ENCODE measurements at regions not wholly inside any gene's neighbourhood (a gene's known extent, or its start where the extent isn't known, plus 50 kb on each side); places are given as distances from the start of the nearest gene placed in this dataset.
"Not testable (repeated sequence)": the region's sequence is repeated elsewhere in the genome, so short reads cannot be mapped to it uniquely, and the experiment has no call there.

DNA sequence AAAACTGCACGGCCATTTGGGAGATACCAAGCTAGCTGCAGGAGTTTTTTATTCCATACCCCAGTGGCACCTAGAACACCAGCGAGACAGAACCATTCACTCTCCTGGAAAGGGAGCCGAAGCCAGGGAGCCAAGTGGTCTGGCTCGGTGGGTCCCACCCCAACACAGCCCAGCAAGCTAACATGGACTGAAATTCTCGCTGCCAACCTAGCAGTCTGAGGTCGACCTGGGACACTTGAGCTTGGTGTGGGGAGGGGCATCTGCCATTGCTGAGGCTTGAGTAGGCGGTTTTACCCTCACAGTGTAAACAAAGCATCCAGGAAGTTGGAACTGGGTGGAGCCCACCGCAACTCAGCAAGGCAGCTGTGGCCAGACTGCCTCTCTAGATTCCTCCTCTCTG, 108.9 kb upstream of the CHD1 start:
- DNase-seq: peak; percentile 71

DNA sequence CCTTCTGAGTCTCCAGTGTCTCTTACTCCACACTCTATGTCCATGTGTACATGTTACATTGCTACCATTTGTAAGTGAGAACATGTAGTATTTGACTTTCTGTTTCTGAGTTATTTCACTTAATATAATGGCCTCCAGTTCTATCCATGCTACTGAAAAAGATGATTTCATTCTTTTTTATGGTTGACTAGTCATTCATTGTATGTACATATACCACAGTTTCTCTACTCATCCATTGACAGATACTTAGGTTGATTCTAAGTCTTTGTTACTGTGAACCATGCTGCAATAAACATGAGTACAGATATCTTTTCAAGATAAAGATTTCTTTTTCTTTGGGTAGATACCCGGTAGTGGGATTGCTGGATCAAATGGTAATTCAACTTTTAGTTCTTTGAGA, 107.1 kb upstream of the CHD1 start:
- DNase-seq: no peak

DNA sequence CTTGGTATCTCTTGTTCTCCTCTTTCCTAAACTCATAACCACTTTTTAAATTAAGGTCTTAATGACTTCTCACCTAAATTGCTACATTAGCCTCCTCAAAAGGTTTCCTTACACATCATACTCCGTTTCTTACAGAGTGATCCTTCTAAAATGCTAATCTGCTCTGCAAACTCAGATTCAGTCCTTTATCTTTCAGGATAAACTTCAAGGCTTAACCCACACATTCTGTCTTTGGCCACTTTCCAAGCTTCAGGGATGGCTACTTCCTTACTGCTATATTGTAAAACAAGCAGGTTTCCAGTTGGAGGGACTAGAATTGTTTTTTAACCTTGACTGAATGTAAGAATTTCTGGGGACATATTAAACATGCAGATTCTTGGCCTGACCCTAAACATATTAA, 105.5 kb upstream of the CHD1 start:
- no peak for DNase-seq

DNA sequence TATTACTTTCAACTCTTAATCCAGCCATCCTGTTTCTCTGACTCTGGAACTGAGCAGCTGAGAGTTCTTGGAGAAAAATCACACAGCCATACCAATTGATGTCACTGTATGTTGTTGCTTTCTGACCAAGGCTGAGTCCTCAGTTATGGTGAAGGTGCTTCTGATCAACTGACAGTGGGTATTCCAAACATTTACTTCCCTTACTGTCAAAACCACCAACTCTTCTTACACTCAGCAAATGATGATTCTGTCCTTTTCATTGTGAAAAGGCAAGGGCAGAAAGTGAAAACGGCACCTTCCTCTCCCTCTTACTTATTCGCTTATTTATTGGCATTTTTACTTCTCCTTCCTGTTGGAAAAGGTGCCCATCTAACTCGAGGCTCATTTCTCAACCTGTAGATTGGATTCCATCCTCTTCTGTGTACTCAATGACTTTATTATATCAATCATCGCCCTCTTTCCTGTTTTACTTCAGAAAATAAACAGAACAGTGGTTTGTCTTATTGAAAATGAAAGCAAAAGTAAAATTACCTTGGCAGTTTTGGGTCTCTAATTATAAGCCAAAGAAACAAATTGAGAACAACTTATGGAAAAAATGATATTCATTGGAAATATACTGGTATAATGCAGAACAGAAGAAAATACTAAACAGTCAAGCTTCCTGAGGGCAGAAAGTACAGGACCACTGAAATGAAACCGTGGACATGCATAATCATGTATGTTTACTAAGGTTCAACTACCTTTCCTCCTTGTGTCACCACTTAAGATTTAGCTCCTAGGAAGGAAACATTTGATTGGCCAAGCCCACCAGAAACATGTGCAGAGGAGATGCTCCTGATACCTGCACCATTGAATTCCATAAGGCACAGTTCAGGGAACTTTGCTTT, 104.5 kb upstream of the CHD1 start:
- DNase-seq: no peak

DNA sequence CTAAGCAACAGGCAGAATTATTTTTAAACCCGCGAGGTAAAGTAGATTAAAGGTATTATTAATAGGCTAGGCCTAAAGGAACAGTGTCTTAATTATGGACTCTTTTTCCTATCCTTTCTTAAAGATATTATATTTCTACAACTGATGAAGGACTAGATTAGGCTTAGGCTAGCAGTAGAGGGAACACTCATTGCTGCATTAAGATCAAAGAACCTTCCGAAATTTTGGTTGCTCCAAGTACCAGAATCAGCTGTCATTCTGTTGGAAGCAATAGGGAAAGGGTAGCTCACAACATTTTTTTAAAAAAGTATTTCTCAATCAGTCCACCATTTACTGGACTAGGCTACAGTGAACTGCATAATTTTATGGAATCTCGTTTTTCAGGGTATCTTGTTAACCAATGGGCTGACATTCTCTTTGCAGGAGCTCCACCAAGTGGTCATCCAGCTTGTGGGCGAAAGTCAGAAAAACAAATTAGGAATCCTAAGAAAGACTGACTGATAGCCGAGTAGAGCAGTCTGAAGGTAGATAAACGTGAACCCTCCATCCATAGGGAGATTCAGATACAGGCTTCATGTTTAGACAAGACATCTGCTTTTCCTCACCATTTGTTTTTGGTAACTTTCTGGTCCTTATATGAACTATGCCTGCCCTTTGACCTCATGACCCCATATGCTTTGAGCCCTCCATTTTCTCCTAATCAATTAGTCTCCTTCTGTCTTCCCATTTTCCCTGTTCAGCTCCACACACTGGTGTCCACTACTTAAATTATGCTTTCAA, 103.6 kb upstream of the CHD1 start:
- peak; percentile 53 for DNase-seq

DNA sequence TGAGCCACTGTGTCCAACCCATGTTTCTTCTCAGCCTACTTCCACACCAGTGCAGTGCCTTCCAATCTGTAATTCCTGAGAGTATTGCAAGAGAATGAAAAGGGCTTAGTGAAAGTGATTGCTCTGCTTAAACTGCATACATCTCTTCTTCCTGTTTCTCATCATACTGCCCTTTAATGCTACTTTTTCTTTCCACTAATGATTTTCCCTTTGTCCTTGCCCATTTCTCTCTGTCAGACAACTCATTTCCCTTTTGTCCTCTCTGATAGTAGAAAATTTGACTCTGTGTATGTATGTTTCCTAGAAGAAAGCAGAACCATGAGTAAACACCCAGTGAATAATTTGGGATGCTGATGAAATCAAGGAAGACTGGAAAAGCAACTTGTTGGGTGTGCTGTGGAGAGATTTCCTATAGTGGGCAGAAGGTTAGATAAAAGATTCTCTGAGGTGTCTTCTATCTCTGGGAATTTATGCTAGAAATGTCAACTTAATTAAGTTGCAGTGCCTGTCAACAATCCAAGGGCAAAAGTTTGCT, 102.2 kb upstream of the CHD1 start:
- DNase-seq: no peak

DNA sequence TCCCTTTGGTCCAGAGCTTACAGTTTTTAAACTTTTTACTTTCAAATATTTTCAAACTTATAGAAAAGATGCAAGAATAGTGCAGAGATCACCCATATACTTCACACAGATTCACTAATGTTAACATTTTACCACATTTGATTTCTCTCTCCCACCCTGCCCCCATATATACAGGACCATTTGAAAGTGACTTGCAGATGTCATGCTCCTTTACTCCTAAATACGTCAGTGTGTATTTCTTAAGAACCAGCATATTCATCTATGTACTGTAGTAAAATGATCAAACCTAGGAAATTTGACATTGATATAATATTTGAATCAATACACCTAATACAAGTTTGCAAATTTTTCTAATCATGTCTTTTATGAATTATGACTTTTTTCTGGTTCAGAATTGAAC, 100.4 kb upstream of the CHD1 start:
- no peak for DNase-seq

DNA sequence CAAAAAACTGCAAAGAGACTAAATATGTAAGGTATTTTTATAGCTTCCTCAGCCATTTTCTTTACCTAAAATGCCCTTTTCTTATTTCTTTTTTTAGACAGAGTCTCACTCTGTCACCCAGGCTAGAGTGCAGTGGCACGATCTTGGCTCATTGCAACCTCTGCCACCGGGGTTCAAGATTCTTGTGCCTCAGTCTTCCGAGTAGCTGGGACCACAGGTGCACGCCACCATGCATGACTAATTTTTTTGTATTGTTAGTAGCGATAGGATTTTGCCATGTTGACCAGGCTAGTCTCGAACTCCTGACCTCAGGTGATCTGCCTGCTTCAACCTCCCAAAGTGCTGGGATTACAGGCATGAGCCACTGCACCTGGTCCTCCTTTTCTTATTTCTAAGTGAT, 99.4 kb upstream of the CHD1 start:
- not testable (repeated sequence) for DNase-seq

DNA sequence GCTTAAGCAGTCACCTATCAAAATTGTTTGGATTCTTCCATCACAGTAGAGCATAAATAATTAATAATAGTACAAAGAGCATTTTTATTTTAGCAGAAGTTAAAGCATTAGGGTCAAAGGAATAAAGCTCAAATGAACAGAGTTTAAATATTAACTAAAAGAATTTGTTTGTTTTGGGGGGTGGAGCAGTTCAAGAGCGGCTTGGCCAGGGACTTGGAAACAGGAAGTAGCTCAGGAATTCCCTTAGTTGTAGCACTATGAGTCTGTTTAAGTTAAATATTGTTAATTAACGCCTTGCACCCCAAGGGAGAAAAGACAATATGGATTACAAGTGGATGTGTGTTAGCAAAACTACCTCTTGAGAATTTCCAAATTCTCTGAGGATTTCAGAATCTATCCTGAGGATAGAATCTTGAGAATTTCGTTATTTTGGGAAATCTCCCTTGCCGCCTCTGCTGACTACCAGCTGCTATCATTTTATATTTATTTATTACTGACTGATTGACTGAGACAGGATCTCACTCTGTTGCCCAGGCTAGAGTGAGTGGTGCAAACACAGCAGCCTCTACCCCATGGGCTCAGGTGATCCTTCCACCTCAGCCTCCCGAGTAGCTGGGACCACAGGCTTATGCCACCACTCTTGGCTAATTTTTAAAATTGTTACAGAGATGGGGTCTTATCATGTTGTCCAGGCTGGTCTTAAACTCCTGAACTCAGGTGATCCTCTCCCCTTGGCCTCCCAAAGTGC, 96.7 kb upstream of the CHD1 start:
- no peak for DNase-seq

DNA sequence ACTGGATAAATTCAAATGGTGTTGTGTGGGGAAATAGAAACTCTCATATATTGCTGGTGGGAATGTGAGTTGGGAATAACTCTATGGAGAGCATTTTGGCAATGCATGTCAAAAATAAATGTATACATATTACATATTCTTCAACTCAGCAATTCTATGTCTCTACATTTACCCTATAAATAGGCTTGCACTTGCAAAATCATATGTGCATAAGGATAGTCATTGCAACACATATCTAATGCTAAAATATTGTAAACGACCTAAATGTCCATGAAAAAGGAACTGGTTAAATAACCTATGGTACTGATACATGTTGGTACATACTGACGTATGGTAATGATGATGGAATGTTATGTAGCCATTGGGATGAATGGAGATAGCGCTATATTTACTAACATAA, 94.5 kb upstream of the CHD1 start:
- DNase-seq: no peak

DNA sequence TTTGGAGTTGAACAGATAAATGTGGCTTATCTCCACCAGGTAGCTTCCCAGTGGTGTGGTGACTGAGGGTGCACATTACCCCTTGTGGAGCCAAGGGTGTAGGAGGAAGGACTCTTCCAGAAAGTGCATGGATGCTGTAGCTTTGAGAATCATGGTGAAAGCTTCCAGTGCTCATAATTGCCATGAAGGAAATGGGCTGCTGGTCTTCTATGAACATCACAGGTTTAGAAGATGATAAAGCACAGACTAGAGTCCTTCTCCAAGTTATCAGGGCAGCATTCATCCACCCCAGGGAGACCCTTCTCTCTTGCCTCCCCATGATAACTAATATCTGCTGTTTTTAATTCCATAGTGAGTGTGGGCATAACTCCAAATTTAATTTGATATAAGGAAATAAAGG, 93.4 kb upstream of the CHD1 start:
- DNase-seq: no peak

DNA sequence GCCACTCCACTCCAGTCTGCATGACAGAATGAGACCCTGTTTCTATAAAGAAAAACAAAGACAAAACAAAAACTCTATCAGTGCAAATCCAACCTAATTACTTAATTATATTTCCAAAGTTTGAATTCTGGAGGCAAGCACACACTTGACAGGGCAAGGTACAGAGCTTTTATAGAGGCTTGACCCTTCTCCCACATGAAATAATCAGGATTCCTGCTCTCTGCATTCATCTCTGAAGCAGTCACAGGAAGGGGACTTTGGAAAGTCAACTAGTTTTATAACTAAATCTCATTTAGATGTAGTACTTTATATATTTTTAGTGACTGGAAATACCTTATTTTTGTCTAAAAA, 91.9 kb upstream of the CHD1 start:
- no peak for DNase-seq

DNA sequence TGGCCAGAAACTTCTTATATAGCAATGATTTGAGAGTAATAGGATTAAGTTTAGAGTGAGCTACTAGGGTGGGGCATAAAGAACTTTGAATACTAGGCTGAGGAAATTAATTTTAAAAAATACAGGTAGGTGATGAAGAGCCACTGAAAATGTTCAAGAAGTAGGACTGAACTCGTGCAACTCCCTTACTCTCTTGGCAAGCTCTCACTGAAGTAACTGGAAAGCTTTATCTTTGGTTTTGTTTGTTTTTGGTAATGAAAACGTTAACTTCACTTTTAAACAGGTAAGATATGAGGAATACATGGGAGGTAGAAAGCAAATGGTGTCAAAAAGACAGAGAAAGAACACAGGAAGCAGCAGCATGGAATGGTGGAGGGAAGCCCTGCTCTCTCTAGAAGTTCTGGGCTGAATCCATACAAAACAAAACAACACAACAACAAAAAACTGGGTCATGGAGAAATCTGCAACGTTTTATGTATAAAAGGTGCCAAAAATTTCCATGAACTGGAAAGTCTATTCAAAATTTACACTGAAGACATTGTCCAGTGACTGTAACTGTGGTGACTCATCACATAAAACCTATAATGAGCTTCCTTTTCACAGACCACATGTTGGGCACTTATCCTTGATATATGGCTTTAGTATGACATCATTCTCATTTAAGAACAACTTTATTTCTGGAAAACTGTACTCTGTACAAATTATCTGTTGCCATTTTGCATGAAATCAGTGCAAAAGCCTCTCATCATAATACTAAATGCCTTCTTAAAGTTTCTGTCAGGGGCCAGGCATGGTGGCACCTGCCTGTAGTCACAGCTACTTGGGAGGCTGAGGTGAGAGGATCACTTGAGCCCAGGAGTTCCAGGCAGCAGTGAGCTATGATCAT, 91.2 kb upstream of the CHD1 start:
- no peak for DNase-seq

DNA sequence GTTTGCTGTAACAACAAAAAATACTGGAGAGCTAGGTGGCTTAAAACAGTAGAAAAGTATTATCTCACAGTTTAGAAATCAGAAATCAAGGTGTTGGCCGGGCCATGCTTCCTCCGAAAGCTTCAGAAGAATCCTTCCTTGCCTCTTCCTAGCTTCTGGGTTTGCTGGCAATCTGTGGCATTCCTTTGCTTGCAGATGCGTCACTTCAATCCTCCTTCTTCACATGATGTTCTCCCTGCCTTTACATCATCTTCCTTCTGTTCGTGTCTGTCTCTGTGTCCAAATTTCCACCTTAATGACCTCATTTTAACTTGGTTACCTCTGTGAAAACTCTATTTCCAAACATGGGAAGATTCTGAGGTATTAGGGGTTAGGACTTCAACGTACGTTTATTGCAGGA, 90.4 kb upstream of the CHD1 start:
- DNase-seq: no peak

DNA sequence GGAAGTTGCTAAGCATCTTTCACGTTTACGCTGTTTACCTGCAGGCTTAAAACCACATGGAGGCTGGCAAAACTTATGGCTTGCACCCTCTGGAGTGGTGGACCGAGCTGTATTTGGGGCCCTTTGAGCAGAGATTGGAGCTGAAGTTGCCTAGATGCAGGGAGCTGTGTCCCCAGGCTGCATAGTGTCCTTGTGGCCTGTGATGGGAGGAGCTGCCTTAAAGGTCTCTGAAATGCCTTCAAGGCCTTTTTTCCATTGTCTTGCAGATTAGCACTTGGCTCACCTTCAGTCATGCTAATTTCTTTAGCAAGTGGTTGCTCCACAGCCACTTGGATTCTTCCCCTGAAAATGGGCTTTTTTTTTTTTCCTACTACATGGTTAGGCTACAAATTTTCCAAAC, 81.5 kb upstream of the CHD1 start:
- no peak for DNase-seq

DNA sequence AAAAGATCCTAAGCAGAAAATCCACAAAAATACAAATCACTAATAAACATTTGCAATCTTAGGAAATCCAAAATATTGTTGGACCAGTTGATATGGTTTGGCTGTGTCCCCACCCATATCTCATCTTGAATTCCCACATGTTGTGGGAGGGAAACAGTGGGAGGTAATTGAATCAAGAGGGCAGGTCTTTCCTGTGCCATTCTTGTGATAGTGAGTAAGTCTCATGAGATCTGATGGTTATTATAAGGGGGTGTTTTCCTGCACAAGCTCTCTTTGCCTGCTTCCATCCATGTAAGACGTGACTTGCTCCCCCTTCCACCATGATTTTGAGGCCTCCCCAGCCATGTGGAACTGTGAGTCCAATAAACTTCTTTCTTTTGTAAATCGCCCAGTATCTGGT, 79.2 kb upstream of the CHD1 start:
- not testable (repeated sequence) for DNase-seq

DNA sequence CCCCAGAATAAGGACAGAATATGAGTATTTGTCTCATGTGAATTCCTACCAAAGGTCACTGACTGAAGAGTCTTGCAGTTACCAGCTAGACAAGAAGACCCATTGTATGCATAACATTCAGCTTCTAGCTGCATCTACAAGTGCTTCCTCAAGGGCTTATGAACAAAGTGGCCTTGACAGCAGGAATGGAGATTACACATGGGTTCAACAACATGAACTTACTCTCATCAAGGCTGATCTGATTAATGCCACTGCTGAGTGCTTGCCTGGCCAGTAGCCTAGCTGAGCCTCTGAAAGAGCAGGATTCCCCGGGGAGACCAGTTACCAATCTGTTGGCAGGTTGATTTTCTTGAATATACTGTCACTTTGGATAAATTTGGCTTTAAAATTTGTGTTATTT, 76.7 kb upstream of the CHD1 start:
- no peak for DNase-seq

DNA sequence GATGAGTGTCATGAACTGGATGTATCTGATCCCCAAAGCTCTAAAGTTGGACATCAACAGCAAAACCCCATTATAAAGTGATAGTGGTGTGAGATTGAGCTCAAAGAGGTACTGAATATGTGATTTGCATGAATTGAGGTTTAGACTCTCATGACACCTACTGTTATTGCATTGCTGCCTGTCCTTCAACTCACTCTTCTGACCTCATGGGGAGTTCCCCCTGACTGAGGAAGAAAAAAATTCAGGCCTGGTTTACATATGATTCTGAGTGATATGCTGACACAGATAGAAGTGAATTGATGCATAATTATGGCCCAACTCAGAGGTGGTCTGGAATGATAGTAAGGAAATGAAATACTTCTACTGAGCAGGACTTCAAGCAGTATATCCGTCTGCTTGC, 76.2 kb upstream of the CHD1 start:
- DNase-seq: no peak

DNA sequence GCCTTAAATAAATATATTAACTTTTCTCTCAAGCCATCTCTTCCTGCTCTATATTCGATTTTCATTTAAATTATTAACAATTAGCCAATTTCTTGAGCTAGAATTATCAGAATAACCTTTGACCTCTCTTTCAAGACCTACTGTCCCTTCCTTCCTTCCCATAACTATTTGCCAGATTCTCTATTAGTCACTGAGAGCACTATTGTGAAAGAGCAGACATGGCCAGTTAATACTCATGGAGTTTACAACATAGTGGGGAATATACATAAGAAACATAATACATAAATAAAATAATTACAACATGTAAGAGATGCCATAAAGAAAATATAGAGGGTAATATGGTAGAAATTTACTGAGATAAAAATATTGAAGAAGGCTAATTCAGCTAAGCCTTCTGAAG, 72.1 kb upstream of the CHD1 start:
- no peak for DNase-seq

DNA sequence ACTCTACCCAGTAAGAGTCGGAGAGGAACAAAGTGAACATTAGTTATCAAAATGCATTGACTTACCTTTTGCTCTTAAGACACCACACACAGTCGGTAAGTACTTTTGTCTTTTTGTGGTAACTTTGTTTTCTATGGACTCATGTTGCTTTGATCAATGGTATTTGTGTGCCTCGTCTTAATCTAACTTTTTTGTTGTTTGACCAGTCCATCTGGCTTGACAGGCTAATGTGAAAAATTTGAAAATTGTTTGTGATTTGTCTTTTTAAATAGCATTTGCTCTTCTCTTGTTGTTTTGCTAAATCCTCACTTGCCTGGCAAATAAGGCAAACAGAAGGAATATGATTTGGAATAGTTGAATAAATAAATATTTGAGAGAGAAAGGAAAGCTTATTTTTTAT, 71.4 kb upstream of the CHD1 start:
- DNase-seq: no peak

DNA sequence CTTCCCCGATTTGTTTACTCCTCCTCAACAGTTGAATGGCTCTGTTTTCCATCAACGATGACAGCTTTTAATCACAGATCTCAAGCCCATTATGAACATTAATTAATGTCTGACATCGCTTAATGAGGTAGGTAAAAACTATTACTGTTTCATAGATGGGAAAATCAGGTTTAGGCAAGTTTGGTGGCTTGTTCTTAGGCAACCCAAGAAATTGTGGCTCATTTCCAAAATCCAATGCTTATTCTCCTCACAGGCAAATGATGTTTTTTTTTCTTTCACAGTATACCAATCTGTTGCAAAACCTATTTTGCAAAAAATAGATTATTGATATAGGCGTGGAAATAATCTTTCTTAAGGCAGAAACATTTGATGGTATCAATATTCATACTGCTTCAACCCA, 70.8 kb upstream of the CHD1 start:
- DNase-seq: no peak

DNA sequence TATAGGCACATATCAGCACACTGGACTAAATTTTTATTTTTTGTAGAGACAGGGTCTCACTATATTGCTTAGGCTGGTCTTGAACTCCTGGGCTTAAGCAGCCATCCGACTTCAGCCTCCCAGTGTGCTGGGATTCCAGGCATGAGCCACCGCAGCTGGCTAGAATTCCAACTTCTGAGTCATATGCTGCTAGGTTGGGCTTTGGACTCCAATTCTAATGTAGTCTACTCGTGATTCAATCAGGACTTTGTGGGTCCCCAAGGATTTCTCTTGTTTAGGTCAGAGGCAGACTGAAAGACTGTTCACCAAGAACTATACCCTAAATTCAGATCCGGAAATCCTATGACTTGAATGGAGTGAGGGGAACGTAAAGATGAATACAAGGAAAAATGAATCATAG, 68.2 kb upstream of the CHD1 start:
- DNase-seq: no peak

DNA sequence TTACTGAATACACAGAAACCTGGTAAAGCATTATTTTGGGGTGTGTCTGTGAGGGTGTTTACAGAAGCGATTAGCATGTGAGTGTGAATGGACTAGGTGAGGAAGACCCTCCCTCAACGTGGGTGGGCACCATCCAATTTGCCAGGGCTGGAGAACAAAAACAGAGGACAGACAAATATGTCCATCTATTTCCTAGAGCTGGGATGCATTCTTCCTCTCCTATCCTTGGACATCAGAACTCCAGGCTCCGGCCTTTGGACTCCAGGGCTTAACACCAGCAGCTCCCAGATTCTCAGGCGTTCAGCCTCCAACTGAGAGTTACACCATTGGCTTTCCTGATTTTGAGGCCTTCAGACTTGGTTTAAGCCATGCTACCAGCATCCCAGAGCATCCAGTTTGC, 65.8 kb upstream of the CHD1 start:
- no peak for DNase-seq
